ENCODE measurements at regions not wholly inside any gene's neighbourhood (a gene's known extent, or its start where the extent isn't known, plus 50 kb on each side); places are given as distances from the start of the nearest gene placed in this dataset.

DNA sequence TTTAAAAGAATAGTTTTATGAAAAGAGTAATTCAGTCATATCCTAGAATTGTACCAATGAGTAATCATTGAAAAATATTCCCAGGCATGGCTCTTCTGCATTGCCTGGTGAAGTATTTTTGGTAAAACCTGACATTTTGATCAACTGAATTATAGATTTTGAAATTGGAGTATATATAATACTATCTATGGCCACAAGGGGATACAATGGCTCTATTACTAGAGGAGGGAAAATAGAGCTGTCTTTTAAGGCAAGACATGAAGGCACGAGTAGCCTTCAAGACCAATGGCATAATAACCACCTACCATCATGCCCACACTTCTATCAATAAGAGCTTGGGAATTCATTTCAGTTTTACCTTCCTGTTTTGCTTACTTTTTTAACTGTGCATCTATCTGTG is 1241.4 kb upstream of the TMEM132C start:
- TF ChIP-seq SPI1 (IDR thresholded peaks at IDR 0.05; ENCODE audit: borderline replicate concordance, low read depth) = no peak
- TF ChIP-seq, protein P1, sequence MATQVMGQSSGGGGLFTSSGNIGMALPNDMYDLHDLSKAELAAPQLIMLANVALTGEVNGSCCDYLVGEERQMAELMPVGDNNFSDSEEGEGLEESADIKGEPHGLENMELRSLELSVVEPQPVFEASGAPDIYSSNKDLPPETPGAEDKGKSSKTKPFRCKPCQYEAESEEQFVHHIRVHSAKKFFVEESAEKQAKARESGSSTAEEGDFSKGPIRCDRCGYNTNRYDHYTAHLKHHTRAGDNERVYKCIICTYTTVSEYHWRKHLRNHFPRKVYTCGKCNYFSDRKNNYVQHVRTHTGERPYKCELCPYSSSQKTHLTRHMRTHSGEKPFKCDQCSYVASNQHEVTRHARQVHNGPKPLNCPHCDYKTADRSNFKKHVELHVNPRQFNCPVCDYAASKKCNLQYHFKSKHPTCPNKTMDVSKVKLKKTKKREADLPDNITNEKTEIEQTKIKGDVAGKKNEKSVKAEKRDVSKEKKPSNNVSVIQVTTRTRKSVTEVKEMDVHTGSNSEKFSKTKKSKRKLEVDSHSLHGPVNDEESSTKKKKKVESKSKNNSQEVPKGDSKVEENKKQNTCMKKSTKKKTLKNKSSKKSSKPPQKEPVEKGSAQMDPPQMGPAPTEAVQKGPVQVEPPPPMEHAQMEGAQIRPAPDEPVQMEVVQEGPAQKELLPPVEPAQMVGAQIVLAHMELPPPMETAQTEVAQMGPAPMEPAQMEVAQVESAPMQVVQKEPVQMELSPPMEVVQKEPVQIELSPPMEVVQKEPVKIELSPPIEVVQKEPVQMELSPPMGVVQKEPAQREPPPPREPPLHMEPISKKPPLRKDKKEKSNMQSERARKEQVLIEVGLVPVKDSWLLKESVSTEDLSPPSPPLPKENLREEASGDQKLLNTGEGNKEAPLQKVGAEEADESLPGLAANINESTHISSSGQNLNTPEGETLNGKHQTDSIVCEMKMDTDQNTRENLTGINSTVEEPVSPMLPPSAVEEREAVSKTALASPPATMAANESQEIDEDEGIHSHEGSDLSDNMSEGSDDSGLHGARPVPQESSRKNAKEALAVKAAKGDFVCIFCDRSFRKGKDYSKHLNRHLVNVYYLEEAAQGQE (IDR thresholded peaks at IDR 0.05; ENCODE audit: insufficient replicate concordance, low read depth) = no peak
- TF ChIP-seq, protein P2, sequence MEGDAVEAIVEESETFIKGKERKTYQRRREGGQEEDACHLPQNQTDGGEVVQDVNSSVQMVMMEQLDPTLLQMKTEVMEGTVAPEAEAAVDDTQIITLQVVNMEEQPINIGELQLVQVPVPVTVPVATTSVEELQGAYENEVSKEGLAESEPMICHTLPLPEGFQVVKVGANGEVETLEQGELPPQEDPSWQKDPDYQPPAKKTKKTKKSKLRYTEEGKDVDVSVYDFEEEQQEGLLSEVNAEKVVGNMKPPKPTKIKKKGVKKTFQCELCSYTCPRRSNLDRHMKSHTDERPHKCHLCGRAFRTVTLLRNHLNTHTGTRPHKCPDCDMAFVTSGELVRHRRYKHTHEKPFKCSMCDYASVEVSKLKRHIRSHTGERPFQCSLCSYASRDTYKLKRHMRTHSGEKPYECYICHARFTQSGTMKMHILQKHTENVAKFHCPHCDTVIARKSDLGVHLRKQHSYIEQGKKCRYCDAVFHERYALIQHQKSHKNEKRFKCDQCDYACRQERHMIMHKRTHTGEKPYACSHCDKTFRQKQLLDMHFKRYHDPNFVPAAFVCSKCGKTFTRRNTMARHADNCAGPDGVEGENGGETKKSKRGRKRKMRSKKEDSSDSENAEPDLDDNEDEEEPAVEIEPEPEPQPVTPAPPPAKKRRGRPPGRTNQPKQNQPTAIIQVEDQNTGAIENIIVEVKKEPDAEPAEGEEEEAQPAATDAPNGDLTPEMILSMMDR (IDR thresholded peaks at IDR 0.05; ENCODE audit: insufficient read depth, low read length) = no peak
- no peak for TF ChIP-seq POLR2AphosphoS5 (IDR thresholded peaks at IDR 0.05; ENCODE audit: low read depth)
- TF ChIP-seq GABPA (IDR thresholded peaks at IDR 0.05; ENCODE audit: low read depth) = no peak

Measured in HL-60 (cell line).